ENCODE measurements at regions not wholly inside any gene's neighbourhood (a gene's known extent, or its start where the extent isn't known, plus 50 kb on each side); places are given as distances from the start of the nearest gene placed in this dataset.

DNA sequence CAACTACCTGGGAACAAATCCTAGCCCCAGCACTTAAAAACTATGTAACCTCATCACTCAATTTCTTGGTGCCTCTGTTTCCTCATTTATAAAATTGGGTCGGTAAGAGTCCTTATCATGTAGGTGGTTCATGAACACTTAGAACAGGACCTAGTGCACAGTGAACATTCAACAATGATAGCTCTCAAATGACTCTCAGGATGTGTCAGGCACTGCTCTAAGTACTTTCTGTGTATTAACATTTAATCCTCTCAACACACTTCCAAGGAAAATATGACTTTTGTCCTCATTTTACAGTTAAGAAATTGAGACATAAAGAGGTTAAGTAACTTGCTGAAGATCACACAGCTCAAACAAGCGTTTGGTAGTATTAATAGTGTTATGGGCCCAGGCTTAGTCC, 202.1 kb upstream of the KLF4 start:
- ChIA-PET CTCF (no interaction called here), POLR2A (ENCODE audit: low non-redundant PET) (no interaction called here)
- H3K27ac ChIP-seq: no peak overlapping the region
- no peak for DNase-seq (ENCODE audit: low spot score)
- TF ChIP-seq, protein P1, sequence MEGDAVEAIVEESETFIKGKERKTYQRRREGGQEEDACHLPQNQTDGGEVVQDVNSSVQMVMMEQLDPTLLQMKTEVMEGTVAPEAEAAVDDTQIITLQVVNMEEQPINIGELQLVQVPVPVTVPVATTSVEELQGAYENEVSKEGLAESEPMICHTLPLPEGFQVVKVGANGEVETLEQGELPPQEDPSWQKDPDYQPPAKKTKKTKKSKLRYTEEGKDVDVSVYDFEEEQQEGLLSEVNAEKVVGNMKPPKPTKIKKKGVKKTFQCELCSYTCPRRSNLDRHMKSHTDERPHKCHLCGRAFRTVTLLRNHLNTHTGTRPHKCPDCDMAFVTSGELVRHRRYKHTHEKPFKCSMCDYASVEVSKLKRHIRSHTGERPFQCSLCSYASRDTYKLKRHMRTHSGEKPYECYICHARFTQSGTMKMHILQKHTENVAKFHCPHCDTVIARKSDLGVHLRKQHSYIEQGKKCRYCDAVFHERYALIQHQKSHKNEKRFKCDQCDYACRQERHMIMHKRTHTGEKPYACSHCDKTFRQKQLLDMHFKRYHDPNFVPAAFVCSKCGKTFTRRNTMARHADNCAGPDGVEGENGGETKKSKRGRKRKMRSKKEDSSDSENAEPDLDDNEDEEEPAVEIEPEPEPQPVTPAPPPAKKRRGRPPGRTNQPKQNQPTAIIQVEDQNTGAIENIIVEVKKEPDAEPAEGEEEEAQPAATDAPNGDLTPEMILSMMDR (conservative IDR thresholded peaks at IDR 0.05; ENCODE audit: low read depth): no peak

DNA sequence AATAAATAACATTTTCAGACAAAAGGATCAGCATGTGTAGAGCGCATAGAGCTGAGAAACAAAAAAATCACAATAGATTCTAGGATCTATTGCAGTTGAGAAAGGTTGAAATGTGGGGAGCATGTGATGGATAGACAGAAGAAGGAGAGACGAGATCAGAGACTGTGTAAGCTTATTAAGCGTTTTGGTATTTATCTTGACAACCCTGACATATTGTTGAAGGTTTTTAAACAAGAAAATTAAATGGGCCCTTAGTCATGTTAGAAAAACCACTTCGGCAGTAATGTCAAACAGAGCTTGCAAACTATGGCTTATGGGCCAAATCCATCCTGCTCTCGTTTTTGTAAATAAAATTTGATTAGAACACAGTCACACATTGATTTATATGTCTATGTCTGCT, 200.5 kb upstream of the KLF4 start:
- ChIA-PET CTCF (interaction anchor here (0.6 kb wide), 1 partner anchor 186 kb away, joined by 3 read pairs; no protein-coding TSS in a partner anchor), POLR2A (ENCODE audit: low non-redundant PET) (no interaction called here)
- DNase-seq (ENCODE audit: low spot score): no peak
- TF ChIP-seq, protein P1 (conservative IDR thresholded peaks at IDR 0.05; ENCODE audit: low read depth): no peak
- H3K27ac ChIP-seq: no peak overlapping the region

DNA sequence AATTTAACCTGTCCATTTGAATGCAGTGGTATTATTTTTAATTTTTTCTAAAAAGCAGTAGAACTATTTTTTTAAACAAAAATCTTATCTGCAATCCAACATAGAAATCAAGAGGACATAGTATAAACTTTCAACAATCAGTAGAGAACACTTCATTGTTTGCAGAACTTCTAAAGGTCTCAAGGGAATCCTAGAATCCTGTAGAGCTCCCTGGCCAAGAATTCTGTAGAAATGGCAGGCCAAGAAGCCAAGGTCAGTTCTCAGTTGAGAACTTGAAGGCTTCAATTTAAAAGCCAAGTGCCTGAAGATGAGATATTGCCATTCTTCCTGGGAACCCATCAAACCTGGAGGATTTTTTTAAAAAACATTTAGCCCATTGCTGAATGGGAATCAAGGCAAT, 199.2 kb upstream of the KLF4 start:
- POLR2A ChIA-PET (ENCODE audit: low non-redundant PET): no interaction called here
- TF ChIP-seq, protein P1 (conservative IDR thresholded peaks at IDR 0.05; ENCODE audit: low read depth): no peak

DNA sequence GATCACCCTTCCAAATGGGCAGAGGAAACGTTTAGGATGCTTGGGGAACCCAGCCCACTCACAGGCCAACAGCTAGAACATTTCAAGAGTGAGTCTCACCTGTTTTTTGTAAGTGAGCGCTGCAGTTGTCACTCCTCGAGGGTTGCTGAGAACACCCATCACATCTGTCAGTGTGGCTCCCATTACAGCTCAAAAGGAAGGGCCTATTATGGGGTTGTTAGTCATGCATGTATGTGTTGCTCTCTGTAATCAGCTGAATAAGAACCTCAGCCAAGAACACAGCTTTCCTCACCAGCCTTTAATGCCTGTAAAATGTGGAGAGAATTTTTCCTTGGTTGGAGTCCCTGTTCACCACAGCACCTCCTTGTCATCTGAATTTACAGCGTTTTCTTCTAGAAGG, 196.3 kb upstream of the KLF4 start:
- H3K27ac ChIP-seq: no peak overlapping the region
- ChIA-PET POLR2A (ENCODE audit: low non-redundant PET) (no interaction called here), CTCF (interaction anchor here (0.6 kb wide), 1 partner anchor 1598 kb away, joined by 5 read pairs; no protein-coding TSS in a partner anchor)
- TF ChIP-seq, protein P1 (conservative IDR thresholded peaks at IDR 0.05; ENCODE audit: low read depth): no peak
- DNase-seq (ENCODE audit: low spot score): no peak

More for the DNA sequence above, 199.2 kb upstream of the KLF4 start:
- DNase-seq (ENCODE audit: low spot score): no peak
- CTCF ChIA-PET: no interaction called here
- H3K27ac ChIP-seq: no peak overlapping the region

DNA sequence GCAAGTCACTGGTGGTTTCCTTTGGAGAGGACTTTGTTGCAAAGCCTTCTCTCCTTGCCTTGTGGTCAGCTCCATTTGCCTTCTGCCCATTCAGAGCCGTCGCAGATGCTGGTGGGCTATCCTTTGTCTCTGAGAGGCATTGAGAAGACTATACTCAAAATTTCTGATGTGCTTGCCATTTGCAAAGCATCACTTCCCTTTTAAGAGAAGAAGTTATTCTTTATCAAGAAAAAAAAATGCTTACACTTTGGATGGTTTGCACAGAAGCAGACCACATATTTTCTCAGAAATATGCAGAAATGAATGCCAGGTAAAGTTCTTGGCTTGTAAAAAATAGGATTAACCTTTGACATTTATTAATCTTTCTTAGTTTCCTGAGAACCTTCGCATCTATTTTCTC, 195.8 kb upstream of the KLF4 start:
- no peak for DNase-seq (ENCODE audit: low spot score)
- ChIA-PET CTCF (interaction anchor here (0.6 kb wide), 2 partner anchors 1290 to 1597 kb away, joined by 5 read pairs; no protein-coding TSS in a partner anchor), POLR2A (ENCODE audit: low non-redundant PET) (no interaction called here)
- H3K27ac ChIP-seq: no peak overlapping the region
- TF ChIP-seq, protein P1 (conservative IDR thresholded peaks at IDR 0.05; ENCODE audit: low read depth): no peak

DNA sequence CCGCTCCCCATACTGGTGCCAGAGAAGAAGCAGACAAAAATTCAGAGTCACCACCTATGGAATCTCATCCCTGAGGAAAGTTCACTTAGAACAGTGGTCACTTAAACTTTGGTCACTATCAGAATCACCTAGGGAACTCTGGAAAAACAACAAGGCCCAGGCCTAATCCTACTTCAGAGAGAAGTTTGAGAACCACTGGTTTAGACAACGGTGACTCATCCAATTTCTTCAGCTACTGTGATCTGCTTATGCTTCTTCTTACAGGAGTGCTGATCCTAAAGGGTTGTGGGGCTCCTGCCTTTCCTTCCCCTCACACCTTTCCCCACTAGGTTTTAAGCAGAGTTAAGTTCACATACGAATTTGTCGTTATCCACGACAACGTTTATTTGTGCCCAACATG, 194.7 kb upstream of the KLF4 start:
- TF ChIP-seq, protein P1 (conservative IDR thresholded peaks at IDR 0.05; ENCODE audit: low read depth): no peak
- POLR2A ChIA-PET (ENCODE audit: low non-redundant PET): no interaction called here
- CTCF ChIA-PET: interaction anchor here (0.6 kb wide), 1 partner anchor 16 kb away, joined by 3 read pairs; no protein-coding TSS in a partner anchor
- H3K27ac ChIP-seq: no peak overlapping the region
- DNase-seq (ENCODE audit: low spot score): no peak
